ENCODE measurements at regions not wholly inside any gene's neighbourhood (a gene's known extent, or its start where the extent isn't known, plus 50 kb on each side); places are given as distances from the start of the nearest gene placed in this dataset.
"Not testable (repeated sequence)": the region's sequence is repeated elsewhere in the genome, so short reads cannot be mapped to it uniquely, and the experiment has no call there.

GRCh38 chr4:98828801-98829200 lies 100.1 kb downstream of the EIF4E start:
- Histone ChIP-seq H4K20me1 (ENCODE audit: insufficient read depth, poor library complexity, severe bottlenecking) (no peaks in the 10 kb centered on the region), H3K27ac (no peak overlapping the region), H3K9me2 (replicated peaks; ENCODE audit: insufficient read depth) (no peaks in the 10 kb centered on the region), H3K27me3 (no peaks in the 10 kb centered on the region), H3K36me3 (replicated peaks; ENCODE audit: insufficient read depth, low read depth) (no peaks in the 10 kb centered on the region), H3K4me1 (ENCODE audit: insufficient read depth) (no peaks in the 10 kb centered on the region), H2AFZ (no peak overlapping the region), H3K4me2 (no peak overlapping the region), H3K4me3 (no peak overlapping the region), H3K9me3 (ENCODE audit: low read depth) (no peaks in the 10 kb centered on the region), H3K79me2 (no peaks in the 10 kb centered on the region)
- no peak for DNase-seq (ENCODE audit: low spot score)
- TF ChIP-seq, protein P1, sequence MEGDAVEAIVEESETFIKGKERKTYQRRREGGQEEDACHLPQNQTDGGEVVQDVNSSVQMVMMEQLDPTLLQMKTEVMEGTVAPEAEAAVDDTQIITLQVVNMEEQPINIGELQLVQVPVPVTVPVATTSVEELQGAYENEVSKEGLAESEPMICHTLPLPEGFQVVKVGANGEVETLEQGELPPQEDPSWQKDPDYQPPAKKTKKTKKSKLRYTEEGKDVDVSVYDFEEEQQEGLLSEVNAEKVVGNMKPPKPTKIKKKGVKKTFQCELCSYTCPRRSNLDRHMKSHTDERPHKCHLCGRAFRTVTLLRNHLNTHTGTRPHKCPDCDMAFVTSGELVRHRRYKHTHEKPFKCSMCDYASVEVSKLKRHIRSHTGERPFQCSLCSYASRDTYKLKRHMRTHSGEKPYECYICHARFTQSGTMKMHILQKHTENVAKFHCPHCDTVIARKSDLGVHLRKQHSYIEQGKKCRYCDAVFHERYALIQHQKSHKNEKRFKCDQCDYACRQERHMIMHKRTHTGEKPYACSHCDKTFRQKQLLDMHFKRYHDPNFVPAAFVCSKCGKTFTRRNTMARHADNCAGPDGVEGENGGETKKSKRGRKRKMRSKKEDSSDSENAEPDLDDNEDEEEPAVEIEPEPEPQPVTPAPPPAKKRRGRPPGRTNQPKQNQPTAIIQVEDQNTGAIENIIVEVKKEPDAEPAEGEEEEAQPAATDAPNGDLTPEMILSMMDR (IDR thresholded peaks at IDR 0.05; ENCODE audit: poor library complexity) = no peak
- TF ChIP-seq EZH2phosphoT487 (IDR thresholded peaks at IDR 0.05; ENCODE audit: low read depth, severe bottlenecking, unreplicated experiment) (no peak), EZH2 (IDR thresholded peaks at IDR 0.05; ENCODE audit: borderline replicate concordance) (no peak)
- WGBS (ENCODE audit: low lambda C conversion rate, missing lambda C conversion rate) = 76% methylated on average over 5 of the region's 5 CpGs

DNA sequence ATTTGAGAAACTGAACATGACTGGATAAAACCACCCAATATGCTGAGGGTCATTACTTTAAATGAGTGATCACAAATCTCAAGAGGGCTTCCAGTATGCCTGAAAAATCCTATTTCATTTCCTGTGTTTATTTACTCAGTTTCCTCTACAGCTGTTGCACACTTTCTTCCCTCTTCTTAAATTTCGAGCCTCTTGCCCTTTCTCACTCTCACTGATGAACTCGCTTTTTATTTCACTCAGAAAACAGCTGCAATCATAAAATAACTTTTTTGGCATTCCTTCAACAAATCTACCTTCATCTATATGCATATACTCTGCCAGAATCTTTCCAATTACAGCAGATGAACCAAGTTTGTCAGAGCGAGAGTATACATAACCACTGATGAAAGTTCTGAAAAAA lies 101.3 kb downstream of the EIF4E start:
- Histone ChIP-seq H3K36me3 (replicated peaks; ENCODE audit: insufficient read depth, low read depth) (no peaks in the 10 kb centered on the region), H2AFZ (no peak overlapping the region), H3K27ac (no peak overlapping the region), H3K79me2 (no peaks in the 10 kb centered on the region), H3K9me3 (ENCODE audit: low read depth) (no peaks in the 10 kb centered on the region), H3K4me3 (no peak overlapping the region), H3K9me2 (replicated peaks; ENCODE audit: insufficient read depth) (no peaks in the 10 kb centered on the region), H3K4me2 (no peak overlapping the region), H3K27me3 (no peaks in the 10 kb centered on the region), H4K20me1 (ENCODE audit: insufficient read depth, poor library complexity, severe bottlenecking) (no peaks in the 10 kb centered on the region), H3K4me1 (ENCODE audit: insufficient read depth) (no peaks in the 10 kb centered on the region)
- WGBS (ENCODE audit: low lambda C conversion rate, missing lambda C conversion rate) = 83% methylated on average over 3 of the region's 3 CpGs
- no peak for DNase-seq (ENCODE audit: low spot score)
- TF ChIP-seq EZH2 (IDR thresholded peaks at IDR 0.05; ENCODE audit: borderline replicate concordance) (no peak), EZH2phosphoT487 (IDR thresholded peaks at IDR 0.05; ENCODE audit: low read depth, severe bottlenecking, unreplicated experiment) (no peak)
- TF ChIP-seq, protein P1 (IDR thresholded peaks at IDR 0.05; ENCODE audit: poor library complexity) = no peak

DNA sequence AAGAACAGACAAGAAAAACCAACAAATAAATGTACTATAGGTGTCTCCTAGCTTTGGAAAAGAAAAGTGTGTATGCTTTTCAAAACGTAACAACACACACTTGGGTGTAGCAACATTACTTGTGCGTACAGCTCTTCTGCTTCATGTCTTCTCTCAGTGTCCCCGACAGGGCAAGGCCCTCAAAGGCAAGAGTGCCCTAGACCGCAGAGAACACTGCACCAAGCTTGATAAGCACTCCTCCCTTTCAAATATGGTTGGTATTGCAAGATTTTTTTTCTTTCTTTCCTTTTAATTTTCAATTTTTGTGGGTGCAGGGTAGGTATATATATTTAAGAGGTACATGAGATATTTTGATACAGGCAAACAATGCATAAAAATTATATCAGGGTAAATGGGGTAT lies 106.8 kb downstream of the EIF4E start:
- TF ChIP-seq EZH2phosphoT487 (IDR thresholded peaks at IDR 0.05; ENCODE audit: low read depth, severe bottlenecking, unreplicated experiment) = no peak
- no peak for TF ChIP-seq EZH2 (IDR thresholded peaks at IDR 0.05; ENCODE audit: borderline replicate concordance)
- TF ChIP-seq, protein P1 (IDR thresholded peaks at IDR 0.05; ENCODE audit: poor library complexity) = no peak
- DNase-seq (ENCODE audit: low spot score) = no peak
- Histone ChIP-seq H3K79me2 (no peaks in the 10 kb centered on the region), H3K9me3 (ENCODE audit: low read depth) (no peaks in the 10 kb centered on the region), H4K20me1 (ENCODE audit: insufficient read depth, poor library complexity, severe bottlenecking) (no peaks in the 10 kb centered on the region), H3K27me3 (no peaks in the 10 kb centered on the region), H3K9me2 (replicated peaks; ENCODE audit: insufficient read depth) (no peaks in the 10 kb centered on the region), H3K4me3 (no peak overlapping the region), H2AFZ (no peak overlapping the region), H3K36me3 (replicated peaks; ENCODE audit: insufficient read depth, low read depth) (no peaks in the 10 kb centered on the region), H3K27ac (no peak overlapping the region), H3K4me2 (no peak overlapping the region), H3K4me1 (ENCODE audit: insufficient read depth) (no peaks in the 10 kb centered on the region)
- WGBS (ENCODE audit: low lambda C conversion rate, missing lambda C conversion rate) = 90% methylated on average over 4 of the region's 4 CpGs

DNA sequence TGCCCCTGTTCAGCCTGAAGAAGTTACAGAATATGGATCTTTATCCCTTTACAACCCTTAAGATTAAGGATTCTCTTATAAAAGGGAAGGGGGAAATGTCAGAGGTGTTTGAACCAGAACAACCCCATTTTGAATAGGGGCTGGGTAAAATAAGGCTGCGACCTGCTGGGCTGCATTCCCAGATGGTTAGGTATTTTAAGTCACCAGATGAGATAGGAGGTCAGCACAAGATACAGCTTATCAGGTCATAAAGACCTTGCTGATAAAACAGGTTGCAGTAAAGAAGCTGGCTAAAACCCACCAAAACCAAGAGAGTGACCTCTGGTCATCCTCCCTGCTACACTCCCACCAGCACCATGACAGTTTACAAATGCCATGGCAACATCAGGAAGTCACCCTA lies 110.8 kb downstream of the EIF4E start:
- H3K4me3 ChIP-seq; H3K27me3 ChIP-seq; H4K20me1 ChIP-seq (ENCODE audit: insufficient read depth, poor library complexity, severe bottlenecking); H2AFZ ChIP-seq; H3K9me3 ChIP-seq (ENCODE audit: low read depth); H3K27ac ChIP-seq; DNase-seq (ENCODE audit: low spot score); H3K9me2 ChIP-seq (replicated peaks; ENCODE audit: insufficient read depth); H3K4me1 ChIP-seq (ENCODE audit: insufficient read depth); H3K79me2 ChIP-seq; H3K4me2 ChIP-seq; H3K36me3 ChIP-seq (replicated peaks; ENCODE audit: insufficient read depth, low read depth): not testable (repeated sequence)
- 61% methylated on average over 1 of the region's 1 CpG for WGBS (ENCODE audit: low lambda C conversion rate, missing lambda C conversion rate)

Data from hepatocyte (in vitro differentiated cells).